SU-DHL-6 (cell line): ENCODE measurements at regions not wholly inside any gene's neighbourhood (a gene's known extent, or its start where the extent isn't known, plus 50 kb on each side); places are given as distances from the start of the nearest gene placed in this dataset.
"Not testable (repeated sequence)": the region's sequence is repeated elsewhere in the genome, so short reads cannot be mapped to it uniquely, and the experiment has no call there.

ENCODE experiments used
- EZH2phosphoT487 ChIP-seq: fragments of 200-600 bp; sonication (generic), shearing (Covaris generic); conservative IDR thresholded peaks from 2 replicates; pipeline ENCODE4 v1.6.1; 2018; ENCODE audit warnings: mild to moderate bottlenecking, antibody characterized with exemption, low read length, moderate library complexity, mixed read lengths
- TF ChIP-seq, protein P1 (sequence below): fragments of 200-600 bp; sonication (generic); IDR thresholded peaks from one replicate; pipeline ENCODE4 v1.5.1; 2017; ENCODE audit warnings: antibody characterized with exemption, mild to moderate bottlenecking, low read length, moderate library complexity; ENCODE audit not compliant: insufficient read depth, poor library complexity, severe bottlenecking

DNA sequence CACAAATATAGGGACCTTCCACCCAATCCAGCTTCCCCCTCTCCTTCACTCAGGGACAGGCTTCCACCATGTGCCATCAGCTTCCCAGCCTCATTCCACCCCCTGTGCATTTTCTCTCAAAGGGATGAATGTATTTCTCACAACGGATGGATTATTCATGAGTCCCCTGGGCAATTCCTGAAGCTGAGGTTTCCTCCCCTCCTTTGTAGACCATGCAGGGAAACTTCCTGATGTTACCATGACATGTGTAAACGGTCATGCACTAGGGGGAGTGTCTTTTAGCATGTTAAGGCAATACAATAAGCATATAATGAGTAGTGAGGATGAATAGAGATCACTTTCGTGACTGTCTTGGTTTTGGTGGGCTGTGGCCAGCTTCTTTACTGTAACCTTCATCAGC is 706.8 kb downstream of the TMEM121 start:
- TF ChIP-seq EZH2phosphoT487, result not testable (repeated sequence)
- TF ChIP-seq, protein P1, sequence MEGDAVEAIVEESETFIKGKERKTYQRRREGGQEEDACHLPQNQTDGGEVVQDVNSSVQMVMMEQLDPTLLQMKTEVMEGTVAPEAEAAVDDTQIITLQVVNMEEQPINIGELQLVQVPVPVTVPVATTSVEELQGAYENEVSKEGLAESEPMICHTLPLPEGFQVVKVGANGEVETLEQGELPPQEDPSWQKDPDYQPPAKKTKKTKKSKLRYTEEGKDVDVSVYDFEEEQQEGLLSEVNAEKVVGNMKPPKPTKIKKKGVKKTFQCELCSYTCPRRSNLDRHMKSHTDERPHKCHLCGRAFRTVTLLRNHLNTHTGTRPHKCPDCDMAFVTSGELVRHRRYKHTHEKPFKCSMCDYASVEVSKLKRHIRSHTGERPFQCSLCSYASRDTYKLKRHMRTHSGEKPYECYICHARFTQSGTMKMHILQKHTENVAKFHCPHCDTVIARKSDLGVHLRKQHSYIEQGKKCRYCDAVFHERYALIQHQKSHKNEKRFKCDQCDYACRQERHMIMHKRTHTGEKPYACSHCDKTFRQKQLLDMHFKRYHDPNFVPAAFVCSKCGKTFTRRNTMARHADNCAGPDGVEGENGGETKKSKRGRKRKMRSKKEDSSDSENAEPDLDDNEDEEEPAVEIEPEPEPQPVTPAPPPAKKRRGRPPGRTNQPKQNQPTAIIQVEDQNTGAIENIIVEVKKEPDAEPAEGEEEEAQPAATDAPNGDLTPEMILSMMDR, result not testable (repeated sequence)
